HG03439 (cell line): ENCODE measurements at regions not wholly inside any gene's neighbourhood (a gene's known extent, or its start where the extent isn't known, plus 50 kb on each side); places are given as distances from the start of the nearest gene placed in this dataset.

Experiments
- ATAC-seq: cut with Tn5 transposase; IDR thresholded peaks from one replicate; pipeline ENCODE4 v1.9.1; 2021; ENCODE audit warnings: mild to moderate bottlenecking, moderate library complexity; ENCODE audit not compliant: unreplicated experiment

- ATAC-seq, result no peak
Observed at GRCh38 chr21:18460979-18461378, 57.4 kb upstream of the TMPRSS15 start.

- ATAC-seq, result no peak
Observed at GRCh38 chr21:18461743-18462142, 58.2 kb upstream of the TMPRSS15 start.

GRCh38 chr21:18467715-18468114 is 64.1 kb upstream of the TMPRSS15 start:
- ATAC-seq, result no peak

GRCh38 chr21:18468790-18469189 is 65.2 kb upstream of the TMPRSS15 start:
- ATAC-seq, result no peak

GRCh38 chr21:18476639-18477038 is 73.1 kb upstream of the TMPRSS15 start:
- ATAC-seq, result no peak

- no peak for ATAC-seq
Observed at GRCh38 chr21:18477043-18477442, 73.5 kb upstream of the TMPRSS15 start.

GRCh38 chr21:18478513-18478912 is 74.9 kb upstream of the TMPRSS15 start:
- no peak for ATAC-seq

- no peak for ATAC-seq
Observed at GRCh38 chr21:18488252-18488651, 84.7 kb upstream of the TMPRSS15 start.

- ATAC-seq, result no peak
Observed at GRCh38 chr21:18493422-18493821, 89.8 kb upstream of the TMPRSS15 start.

- ATAC-seq, result no peak
Observed at GRCh38 chr21:18495523-18495922, 91.9 kb upstream of the TMPRSS15 start.

GRCh38 chr21:18498431-18498830 is 94.8 kb upstream of the TMPRSS15 start:
- no peak for ATAC-seq

GRCh38 chr21:18499761-18500376 is 96.3 kb upstream of the TMPRSS15 start:
- no peak for ATAC-seq

- no peak for ATAC-seq
Observed at GRCh38 chr21:18518054-18518481, 114.5 kb upstream of the TMPRSS15 start.

- no peak for ATAC-seq
Observed at GRCh38 chr21:18521204-18521603, 117.6 kb upstream of the TMPRSS15 start.

- no peak for ATAC-seq
Observed at GRCh38 chr21:18522181-18522972, 118.8 kb upstream of the TMPRSS15 start.

GRCh38 chr21:18524097-18524880 is 120.7 kb upstream of the TMPRSS15 start:
- ATAC-seq, result no peak

GRCh38 chr21:18529254-18529653 is 125.7 kb upstream of the TMPRSS15 start:
- no peak for ATAC-seq

- no peak for ATAC-seq
Observed at GRCh38 chr21:18542081-18542480, 138.5 kb upstream of the TMPRSS15 start.

- ATAC-seq, result no peak
Observed at GRCh38 chr21:18545908-18546307, 142.3 kb upstream of the TMPRSS15 start.

- ATAC-seq, result no peak
Observed at GRCh38 chr21:18547347-18547746, 143.8 kb upstream of the TMPRSS15 start.

GRCh38 chr21:18548249-18548648 is 144.7 kb upstream of the TMPRSS15 start:
- no peak for ATAC-seq
